A549 (cell line): ENCODE measurements at regions not wholly inside any gene's neighbourhood (a gene's known extent, or its start where the extent isn't known, plus 50 kb on each side); places are given as distances from the start of the nearest gene placed in this dataset.

Source experiments
- ATAC-seq, 2 experiments: fragments of 200-7000 bp in 1 of 2; fragments of >200 bp in 1 of 2; cut with Nextera tagmentation in 1 of 2; cut with Tn5 transposase in 1 of 2; 3 replicates each; pipeline versions ENCODE4 v1.8.0 to v1.9.1; 2018 to 2020; ENCODE audit warnings: mild to moderate bottlenecking in 1 of 2, moderate library complexity in 1 of 2
- CTCF ChIA-PET: fragments of 300-600 bp; sonication (Branson Sonifier 250); formaldehyde crosslinking; extraction: SDS; loops from one replicate; lab custom pipeline; 2021; ENCODE audit warnings: antibody characterized with exemption, inconsistent platforms; lab: Yijun Ruan, JAX
- POLR2A ChIA-PET: fragments of 350-600 bp; formaldehyde crosslinking; extraction: SDS; loops from one replicate; lab custom pipeline; 2021; ENCODE audit warnings: antibody characterized with exemption, inconsistent platforms; lab: Yijun Ruan, JAX
- DNase-seq, 2 experiments: peaks; one replicate each; pipeline versions ENCODE4 v3.0.0 to v3.0.0-alpha.2; 2011 to 2016; ENCODE audit warnings: low read depth in 1 of 2, low spot score in 1 of 2
- FAIRE-seq: peaks from 2 replicates; lab custom pipeline; 2011; peaks lifted over from hg19 to GRCh38; lab: Jason Lieb, UNC
- H3K27ac ChIP-seq, 2 experiments: fragments of >200 bp; sonication (Bioruptor Twin); formaldehyde crosslinking; 3 replicates each; pipeline ENCODE4 v1.5.1; 2016 to 2017
- H3K4me1 ChIP-seq: fragments of >200 bp; sonication (Bioruptor Twin); formaldehyde crosslinking; 3 replicates; pipeline ENCODE4 v1.6.1; 2016
- H3K4me2 ChIP-seq: fragments of >200 bp; sonication (Bioruptor Twin); formaldehyde crosslinking; 3 replicates; pipeline ENCODE4 v1.6.1; 2016
- H3K4me3 ChIP-seq: fragments of >200 bp; sonication (Bioruptor Twin); formaldehyde crosslinking; 3 replicates; pipeline ENCODE4 v1.5.1; 2016
- H3K9me3 ChIP-seq: fragments of >200 bp; sonication (Bioruptor Twin); formaldehyde crosslinking; 3 replicates; pipeline ENCODE4 v1.6.1; 2016
- ATOH8 ChIP-seq: fragments of 250-450 bp; sonication (Bioruptor Pico); IDR thresholded peaks from 2 replicates; pipeline ENCODE4 v1.5.0; 2020; ENCODE audit warnings: low read depth, mild to moderate bottlenecking, moderate library complexity
- BCL3 ChIP-seq: fragments of >200 bp; sonication (Bioruptor Twin); formaldehyde crosslinking; IDR thresholded peaks from 3 replicates; pipeline ENCODE4 v1.6.1; 2016
- CBX2 ChIP-seq: fragments of 200-600 bp; sonication (generic); IDR thresholded peaks from 2 replicates; pipeline ENCODE4 v1.6.1; 2016; ENCODE audit warnings: low read depth, mild to moderate bottlenecking, borderline replicate concordance
- EHF ChIP-seq: fragments of 250-450 bp; sonication (Bioruptor Pico); IDR thresholded peaks from 2 replicates; pipeline ENCODE4 v1.5.0; 2020; ENCODE audit warnings: mild to moderate bottlenecking
- EHMT2 ChIP-seq: fragments of 200-600 bp; sonication (generic); IDR thresholded peaks from 2 replicates; pipeline ENCODE4 v1.6.1; 2016; ENCODE audit warnings: antibody characterized with exemption, low read depth, mild to moderate bottlenecking, moderate library complexity
- EP300 ChIP-seq, 2 experiments: fragments of >200 bp; sonication (Bioruptor Twin); formaldehyde crosslinking; IDR thresholded peaks; 2 replicates in 1 of 2; 3 replicates in 1 of 2; pipeline ENCODE4 v1.6.1; 2016 to 2017
- FOXS1 ChIP-seq: fragments of 250-450 bp; sonication (Bioruptor Pico); IDR thresholded peaks from 2 replicates; pipeline ENCODE4 v1.5.0; 2020; ENCODE audit warnings: mild to moderate bottlenecking, moderate library complexity
- HDAC2 ChIP-seq: fragments of 200-600 bp; sonication (generic); IDR thresholded peaks from 2 replicates; pipeline ENCODE4 v1.6.1; 2016
- HMGXB4 ChIP-seq: fragments of 250-450 bp; sonication (Bioruptor Pico); IDR thresholded peaks from 2 replicates; pipeline ENCODE4 v1.5.0; 2021; ENCODE audit warnings: mild to moderate bottlenecking, moderate library complexity, borderline replicate concordance
- HOXB13 ChIP-seq: fragments of 250-450 bp; sonication (Bioruptor Pico); IDR thresholded peaks from 2 replicates; pipeline ENCODE4 v1.5.0; 2020; ENCODE audit warnings: low read depth, mild to moderate bottlenecking, moderate library complexity
- JUN ChIP-seq, 2 experiments: fragments of >200 bp; sonication (Bioruptor Twin); formaldehyde crosslinking; IDR thresholded peaks; 2 replicates in 1 of 2; 3 replicates in 1 of 2; pipeline ENCODE4 v1.6.1; 2016 to 2017
- KDM1A ChIP-seq: fragments of 200-600 bp; sonication (generic); IDR thresholded peaks from 2 replicates; pipeline ENCODE4 v1.6.1; 2016; ENCODE audit warnings: low read depth, mild to moderate bottlenecking
- KDM5A ChIP-seq: fragments of 200-600 bp; sonication (generic); IDR thresholded peaks from 2 replicates; pipeline ENCODE4 v1.6.1; 2016; ENCODE audit warnings: antibody characterized with exemption, mild to moderate bottlenecking
- MAFK ChIP-seq: fragments of 450-650 bp; IDR thresholded peaks from 2 replicates; pipeline ENCODE4 v1.6.1; 2014; ENCODE audit not compliant: partially characterized antibody
- MAX ChIP-seq: IDR thresholded peaks from 2 replicates; pipeline ENCODE4 v1.6.1; 2012
- MYC ChIP-seq: IDR thresholded peaks from 2 replicates; pipeline ENCODE4 v1.6.1; 2012; ENCODE audit warnings: mild to moderate bottlenecking, inconsistent platforms, low read length, improper control_type of control experiment, borderline replicate concordance
- POLR2A ChIP-seq: IDR thresholded peaks from 2 replicates; pipeline ENCODE4 v1.6.1; 2012; ENCODE audit warnings: mild to moderate bottlenecking, low read length
- RAD21 ChIP-seq, 2 experiments: fragments of >200 bp in 1 of 2; sonication (Bioruptor Twin) in 1 of 2; formaldehyde crosslinking in 1 of 2; IDR thresholded peaks in 1 of 2; conservative IDR thresholded peaks in 1 of 2; 2 replicates in 1 of 2; 3 replicates in 1 of 2; pipeline ENCODE4 v1.6.1; 2012 to 2018; ENCODE audit warnings: inconsistent platforms in 1 of 2
- RARB ChIP-seq: fragments of 250-450 bp; sonication (Bioruptor Pico); IDR thresholded peaks from 2 replicates; pipeline ENCODE4 v1.8.0; 2021; ENCODE audit warnings: mild to moderate bottlenecking, moderate library complexity
- RCOR1 ChIP-seq: fragments of 150-350 bp; IDR thresholded peaks from 2 replicates; pipeline ENCODE4 v1.6.1; 2014; ENCODE audit warnings: antibody characterized with exemption, low read length, low read depth
- SMC3 ChIP-seq: fragments of >200 bp; sonication (Bioruptor Twin); formaldehyde crosslinking; IDR thresholded peaks from 3 replicates; pipeline ENCODE4 v1.6.1; 2018; ENCODE audit warnings: inconsistent platforms
- TFCP2L1 ChIP-seq: fragments of 250-450 bp; sonication (Bioruptor Pico); IDR thresholded peaks from 2 replicates; pipeline ENCODE4 v1.5.0; 2021; ENCODE audit warnings: mild to moderate bottlenecking
- ZFP36 ChIP-seq: fragments of 450-650 bp; IDR thresholded peaks from 2 replicates; pipeline ENCODE4 v1.6.1; 2014; ENCODE audit warnings: borderline replicate concordance; ENCODE audit not compliant: partially characterized antibody
- ZSCAN20 ChIP-seq: fragments of 250-450 bp; sonication (Bioruptor Pico); IDR thresholded peaks from 2 replicates; pipeline ENCODE4 v1.8.0; 2022; ENCODE audit warnings: mild to moderate bottlenecking, moderate library complexity
- WGBS: methylation state at CpG from one replicate; pipeline ENCODE4 v1.1.6; 2017; ENCODE audit errors: missing lambda C conversion rate; 5-methylcytosine and 5-hydroxymethylcytosine counted together

- CTCF ChIA-PET: no interaction called here
- WGBS: 59% methylated on average over 3 of the region's 3 CpGs
- no peaks in the 10 kb centered on the region for H3K4me1 ChIP-seq
- no peak for ATAC-seq
- TF ChIP-seq EP300 (IDR thresholded peaks at IDR 0.05) (no peak), ZSCAN20 (CRISPR knock-in tag) (no peak), MYC (no peak), HOXB13 (no peak), KDM5A (no peak)
- TF ChIP-seq, all 56 proteins: peak for 0
- H3K4me3 ChIP-seq: no peak overlapping the region
- no peak for FAIRE-seq
- H3K4me2 ChIP-seq: no peak overlapping the region
- H3K27ac ChIP-seq: no peak overlapping the region
- POLR2A ChIA-PET: interaction anchor here (1.0 kb wide), 1 partner anchor 12 kb away, joined by 3 read pairs; no protein-coding TSS in a partner anchor
- DNase-seq: no peak
- no peaks in the 10 kb centered on the region for H3K9me3 ChIP-seq
These were observed 166.2 kb upstream of the KCNJ16 start for GRCh38 chr17:69908626-69909368.

- ChIA-PET POLR2A (interaction anchor here (1.0 kb wide), 1 partner anchor 13 kb away, joined by 3 read pairs; no protein-coding TSS in a partner anchor), CTCF (no interaction called here)
- TF ChIP-seq HMGXB4 (CRISPR knock-in tag): no peak
- TF ChIP-seq FOXS1 (CRISPR knock-in tag): no peak
- no peak for TF ChIP-seq POLR2A
- TF ChIP-seq MYC: no peak
- no peak for TF ChIP-seq RCOR1
- no peak for TF ChIP-seq HDAC2
- TF ChIP-seq MAFK: no peak
- no peak for TF ChIP-seq EHF (CRISPR knock-in tag)
- no peak for TF ChIP-seq CBX2
- FAIRE-seq (no peak), ATAC-seq (no peak), DNase-seq (no peak)
- no peak overlapping the region for H3K4me3 ChIP-seq
- H3K27ac ChIP-seq: no peak overlapping the region
- no peaks in the 10 kb centered on the region for H3K4me1 ChIP-seq
- H3K4me2 ChIP-seq: no peak overlapping the region
- no peaks in the 10 kb centered on the region for H3K9me3 ChIP-seq
These were observed 165.6 kb upstream of the KCNJ16 start for GRCh38 chr17:69909389-69909788.

- DNase-seq: no peak
- 74% methylated on average over 3 of the region's 3 CpGs for WGBS
- no peak overlapping the region for H3K4me2 ChIP-seq
- ChIA-PET POLR2A (no interaction called here), CTCF (interaction anchor here (1.4 kb wide), 1 partner anchor 9 kb away, joined by 3 read pairs; no protein-coding TSS in a partner anchor)
- H3K27ac ChIP-seq: no peak overlapping the region
- no peak overlapping the region for H3K4me3 ChIP-seq
- ATAC-seq: no peak
- H3K4me1 ChIP-seq: no peaks in the 10 kb centered on the region
- no peak for FAIRE-seq
- no peaks in the 10 kb centered on the region for H3K9me3 ChIP-seq
- TF ChIP-seq TFCP2L1 (CRISPR knock-in tag) (no peak), EHMT2 (no peak), KDM1A (no peak), BCL3 (no peak), JUN (IDR thresholded peaks at IDR 0.05) (no peak)
These were observed 162.2 kb upstream of the KCNJ16 start for GRCh38 chr17:69912805-69913204.

GRCh38 chr17:69913216-69913615 is 161.8 kb upstream of the KCNJ16 start:
- no peaks in the 10 kb centered on the region for H3K9me3 ChIP-seq
- POLR2A ChIA-PET: no interaction called here
- no peak for FAIRE-seq
- no peaks in the 10 kb centered on the region for H3K4me1 ChIP-seq
- 74% methylated on average over 2 of the region's 2 CpGs for WGBS
- CTCF ChIA-PET: interaction anchor here (1.4 to 1.7 kb wide), 2 partner anchors 8 to 345 kb away, joined by 3 read pairs; no protein-coding TSS in a partner anchor
- H3K4me2 ChIP-seq: no peak overlapping the region
- no peak overlapping the region for H3K4me3 ChIP-seq
- ATAC-seq: no peak
- no peak for DNase-seq
- no peak overlapping the region for H3K27ac ChIP-seq
- TF ChIP-seq HDAC2 (no peak), RAD21 (conservative IDR thresholded peaks at IDR 0.05 in 1 of 2, IDR thresholded peaks at IDR 0.05 in 1 of 2) (no peak), JUN (IDR thresholded peaks at IDR 0.05) (no peak), MAX (no peak), HMGXB4 (CRISPR knock-in tag) (no peak), RARB (CRISPR knock-in tag) (no peak), TFCP2L1 (CRISPR knock-in tag) (no peak), HOXB13 (no peak), SMC3 (no peak), ATOH8 (CRISPR knock-in tag) (no peak), MAFK (no peak), ZSCAN20 (CRISPR knock-in tag) (no peak), ZFP36 (no peak)
